ENCODE measurements at regions not wholly inside any gene's neighbourhood (a gene's known extent, or its start where the extent isn't known, plus 50 kb on each side); places are given as distances from the start of the nearest gene placed in this dataset.

DNA sequence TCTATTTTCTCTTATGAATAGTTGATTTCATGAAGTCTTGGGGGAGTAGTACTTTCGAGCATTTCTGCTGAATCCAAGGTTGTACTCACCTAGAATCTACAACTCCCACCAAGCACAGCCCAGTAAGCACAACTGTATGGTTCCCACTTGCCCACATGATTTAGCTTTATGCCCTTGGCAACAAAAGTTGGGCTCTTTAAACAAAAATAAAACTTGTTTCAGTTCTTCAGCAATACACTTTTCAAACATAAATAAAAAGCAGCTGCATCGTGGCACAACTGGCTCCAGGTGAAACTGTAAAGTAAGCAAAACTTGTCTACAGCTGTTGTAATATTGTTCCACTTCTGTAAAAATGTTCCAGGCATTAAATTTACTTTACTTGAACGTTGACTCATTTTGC is 99.8 kb upstream of the FSIP2 start:
- TF ChIP-seq, protein P1, sequence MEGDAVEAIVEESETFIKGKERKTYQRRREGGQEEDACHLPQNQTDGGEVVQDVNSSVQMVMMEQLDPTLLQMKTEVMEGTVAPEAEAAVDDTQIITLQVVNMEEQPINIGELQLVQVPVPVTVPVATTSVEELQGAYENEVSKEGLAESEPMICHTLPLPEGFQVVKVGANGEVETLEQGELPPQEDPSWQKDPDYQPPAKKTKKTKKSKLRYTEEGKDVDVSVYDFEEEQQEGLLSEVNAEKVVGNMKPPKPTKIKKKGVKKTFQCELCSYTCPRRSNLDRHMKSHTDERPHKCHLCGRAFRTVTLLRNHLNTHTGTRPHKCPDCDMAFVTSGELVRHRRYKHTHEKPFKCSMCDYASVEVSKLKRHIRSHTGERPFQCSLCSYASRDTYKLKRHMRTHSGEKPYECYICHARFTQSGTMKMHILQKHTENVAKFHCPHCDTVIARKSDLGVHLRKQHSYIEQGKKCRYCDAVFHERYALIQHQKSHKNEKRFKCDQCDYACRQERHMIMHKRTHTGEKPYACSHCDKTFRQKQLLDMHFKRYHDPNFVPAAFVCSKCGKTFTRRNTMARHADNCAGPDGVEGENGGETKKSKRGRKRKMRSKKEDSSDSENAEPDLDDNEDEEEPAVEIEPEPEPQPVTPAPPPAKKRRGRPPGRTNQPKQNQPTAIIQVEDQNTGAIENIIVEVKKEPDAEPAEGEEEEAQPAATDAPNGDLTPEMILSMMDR (conservative IDR thresholded peaks at IDR 0.05 in 1 of 2, IDR thresholded peaks at IDR 0.05 in 1 of 2; ENCODE audit: low read depth in 1 of 2, low read length in 2 of 2) = no peak
- TF ChIP-seq EZH2 (IDR thresholded peaks at IDR 0.05; ENCODE audit: low read length, missing control alignments) = no peak
